Endothelial cell (in vitro differentiated cells): ENCODE measurements at regions not wholly inside any gene's neighbourhood (a gene's known extent, or its start where the extent isn't known, plus 50 kb on each side); places are given as distances from the start of the nearest gene placed in this dataset.

ENCODE experiments used
- DNase-seq: peaks from one replicate; pipeline ENCODE4 v3.0.0; 2021; ENCODE audit warnings: low spot score
- H3K27ac Mint-ChIP-seq: one replicate; pipeline ENCODE4 v1.8.0; 2021; ENCODE audit warnings: mixed read lengths, inconsistent platforms; ENCODE audit not compliant: unreplicated experiment
- H3K27me3 Mint-ChIP-seq: one replicate; pipeline ENCODE4 v1.8.0; 2021; ENCODE audit warnings: mild to moderate bottlenecking, moderate library complexity, mixed read lengths, inconsistent platforms; ENCODE audit not compliant: unreplicated experiment
- H3K36me3 Mint-ChIP-seq: one replicate; pipeline ENCODE4 v1.8.0; 2021; ENCODE audit warnings: mild to moderate bottlenecking, low read depth, mixed read lengths, inconsistent platforms; ENCODE audit not compliant: unreplicated experiment
- H3K4me1 Mint-ChIP-seq: one replicate; pipeline ENCODE4 v1.8.0; 2021; ENCODE audit warnings: mild to moderate bottlenecking, mixed read lengths, inconsistent platforms; ENCODE audit not compliant: unreplicated experiment
- H3K4me3 Mint-ChIP-seq: one replicate; pipeline ENCODE4 v1.8.0; 2021; ENCODE audit warnings: mild to moderate bottlenecking, mixed read lengths, inconsistent platforms; ENCODE audit not compliant: unreplicated experiment
- H3K9me3 Mint-ChIP-seq: one replicate; pipeline ENCODE4 v1.8.0; 2021; ENCODE audit warnings: mixed read lengths, inconsistent platforms; ENCODE audit not compliant: unreplicated experiment
- CTCF ChIP-seq: fragments of 200-600 bp; sonication (generic); IDR thresholded peaks from one replicate; pipeline ENCODE4 v1.5.0; 2021; ENCODE audit warnings: antibody characterized with exemption; ENCODE audit not compliant: unreplicated experiment

DNA sequence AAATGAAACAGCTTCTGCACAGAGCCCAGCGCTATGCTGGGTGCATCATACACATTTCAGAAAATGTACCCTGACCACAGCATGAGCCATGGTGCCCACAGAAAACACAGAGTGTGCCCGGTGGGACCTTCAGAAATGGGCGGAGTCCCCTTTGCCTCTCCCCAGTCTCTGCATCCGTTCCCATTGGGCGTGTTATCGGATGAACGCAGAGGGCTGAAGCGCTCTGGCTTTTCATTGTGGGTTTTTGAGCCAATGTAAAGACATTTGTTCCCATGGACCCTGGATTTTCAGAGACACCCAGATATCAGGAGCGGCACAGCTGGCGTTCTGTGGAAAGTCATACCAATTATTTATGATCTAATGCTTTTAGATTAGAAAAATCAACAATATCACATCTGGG, 99.8 kb downstream of the DACT2 start:
- H3K4me1 Mint-ChIP-seq = no peaks in the 10 kb centered on the region

GRCh38 chr6:168218785-168219566, 100.6 kb downstream of the DACT2 start:
- no peaks in the 10 kb centered on the region for H3K27me3 Mint-ChIP-seq
- H3K36me3 Mint-ChIP-seq = no peaks in the 10 kb centered on the region
- H3K9me3 Mint-ChIP-seq = no peaks in the 10 kb centered on the region
- no peak overlapping the region for H3K4me3 Mint-ChIP-seq
- no peaks in the 10 kb centered on the region for H3K4me1 Mint-ChIP-seq
- H3K27ac Mint-ChIP-seq = no peak overlapping the region
- no peak for TF ChIP-seq CTCF
- DNase-seq = no peak

More for the DNA sequence above, 99.8 kb downstream of the DACT2 start:
- no peak for TF ChIP-seq CTCF
- Mint-ChIP-seq H3K27me3 (no peaks in the 10 kb centered on the region), H3K27ac (no peak overlapping the region), H3K9me3 (no peaks in the 10 kb centered on the region), H3K36me3 (no peaks in the 10 kb centered on the region), H3K4me3 (no peak overlapping the region)
- DNase-seq = no peak

DNA sequence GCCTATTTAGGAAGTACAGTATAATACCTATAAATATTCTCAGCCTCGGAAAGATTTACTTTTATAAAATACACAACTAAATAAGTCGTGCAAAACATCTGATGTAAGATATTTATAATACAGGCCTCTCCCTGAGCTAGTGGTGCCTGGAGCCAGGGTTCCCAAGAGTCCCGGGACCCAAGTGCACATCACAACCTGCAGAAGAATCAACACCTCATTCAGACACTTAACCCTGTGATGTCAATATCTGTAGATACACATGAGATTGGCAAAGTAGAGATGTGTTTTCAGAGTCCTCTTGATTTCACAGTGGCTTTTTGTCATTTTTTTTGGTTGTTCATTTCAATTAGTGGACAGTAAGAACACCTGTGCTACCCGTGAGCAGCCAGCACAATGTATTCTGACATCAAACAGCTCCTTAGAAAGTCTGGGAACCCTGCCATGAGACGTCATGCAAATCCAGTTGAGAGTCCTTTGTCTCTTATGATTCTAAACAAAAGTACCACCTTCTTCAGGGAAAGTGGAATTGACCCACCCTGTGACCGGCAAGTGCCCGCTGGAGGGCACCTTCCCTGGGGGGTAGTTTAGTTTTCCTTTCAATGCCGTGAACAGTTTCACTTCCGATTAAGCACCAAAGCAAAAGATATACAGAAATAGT, 101.6 kb downstream of the DACT2 start:
- no peaks in the 10 kb centered on the region for H3K4me1 Mint-ChIP-seq

DNA sequence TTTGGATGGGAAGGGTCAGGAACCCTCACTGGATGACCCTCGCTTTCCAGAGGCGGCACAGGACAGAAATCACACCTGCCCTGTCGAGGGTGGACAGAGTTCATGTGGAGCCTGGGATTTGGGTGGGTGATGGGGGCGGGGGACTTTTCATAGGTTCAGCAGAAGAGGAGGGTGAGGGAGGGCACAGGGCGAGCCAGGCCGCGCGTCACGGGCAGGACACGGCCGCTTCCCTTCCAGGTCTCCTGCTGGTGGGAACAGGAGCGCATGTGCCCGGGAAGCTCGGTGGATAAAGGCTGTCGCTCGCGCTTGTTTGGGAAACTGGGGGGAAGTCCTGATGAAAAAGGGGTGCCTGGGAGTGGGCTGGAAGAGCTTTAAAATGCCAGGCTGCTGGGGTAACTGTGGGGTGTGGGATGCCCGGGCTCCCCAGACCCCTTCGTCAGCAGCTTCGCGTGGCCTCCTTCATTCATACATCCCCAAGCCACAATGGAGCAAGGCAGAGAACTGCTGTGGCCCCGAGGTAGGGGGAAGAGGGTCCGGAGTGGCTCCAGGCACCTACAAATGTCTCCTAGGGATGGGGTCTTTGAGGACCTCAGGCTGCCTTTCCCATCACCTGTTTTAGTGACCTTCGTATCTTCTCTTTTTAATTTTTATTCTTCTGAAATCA, 102.2 kb downstream of the DACT2 start:
- Mint-ChIP-seq H3K4me1 (no peaks in the 10 kb centered on the region), H3K27me3 (no peaks in the 10 kb centered on the region), H3K27ac (no peak overlapping the region), H3K9me3 (no peaks in the 10 kb centered on the region), H3K4me3 (no peak overlapping the region), H3K36me3 (no peaks in the 10 kb centered on the region)
- no peak for TF ChIP-seq CTCF
- no peak for DNase-seq

More for the DNA sequence above, 101.6 kb downstream of the DACT2 start:
- Mint-ChIP-seq H3K4me3 (no peak overlapping the region), H3K27ac (no peak overlapping the region), H3K27me3 (no peaks in the 10 kb centered on the region), H3K9me3 (no peaks in the 10 kb centered on the region), H3K36me3 (no peaks in the 10 kb centered on the region)
- no peak for DNase-seq
- no peak for TF ChIP-seq CTCF
